ENCODE measurements at regions not wholly inside any gene's neighbourhood (a gene's known extent, or its start where the extent isn't known, plus 50 kb on each side); places are given as distances from the start of the nearest gene placed in this dataset.

- H3K4me3 ChIP-seq (ENCODE audit: low read length): no peak overlapping the region
- H3F3A ChIP-seq (ENCODE audit: insufficient read depth, low read length, poor library complexity, severe bottlenecking): no peaks in the 10 kb centered on the region
- no peaks in the 10 kb centered on the region for H3K36me3 ChIP-seq (ENCODE audit: insufficient read depth, low read length)
- H3K9me2 ChIP-seq (ENCODE audit: insufficient read depth, low read length): no peaks in the 10 kb centered on the region
- H3K4me2 ChIP-seq (ENCODE audit: low read length): no peak overlapping the region
- TF ChIP-seq EP300 (conservative IDR thresholded peaks at IDR 0.05; ENCODE audit: poor library complexity, severe bottlenecking) (no peak), SMC3 (conservative IDR thresholded peaks at IDR 0.05; ENCODE audit: poor library complexity) (no peak), CTCF (IDR thresholded peaks at IDR 0.05; ENCODE audit: poor library complexity, severe bottlenecking) (no peak), POLR2AphosphoS5 (IDR thresholded peaks at IDR 0.05) (no peak), REST (IDR thresholded peaks at IDR 0.05; ENCODE audit: borderline replicate concordance) (no peak), RAD21 (conservative IDR thresholded peaks at IDR 0.05) (no peak), EZH2 (IDR thresholded peaks at IDR 0.05; ENCODE audit: borderline replicate concordance, insufficient read depth, low read length, poor library complexity, severe bottlenecking) (no peak), TAF1 (IDR thresholded peaks at IDR 0.05; ENCODE audit: low read depth) (no peak), MXI1 (conservative IDR thresholded peaks at IDR 0.05; ENCODE audit: poor library complexity, severe bottlenecking) (no peak)
- no peaks in the 10 kb centered on the region for H4K20me1 ChIP-seq (ENCODE audit: insufficient read depth)
- no peaks in the 10 kb centered on the region for H3K27me3 ChIP-seq (ENCODE audit: insufficient read depth, low read depth, low read length)
- H2AFZ ChIP-seq (ENCODE audit: low read depth, low read length): no peak overlapping the region
- no peaks in the 10 kb centered on the region for H3K79me2 ChIP-seq (replicated peaks; ENCODE audit: insufficient read depth, low read length)
- H3K27ac ChIP-seq (ENCODE audit: low read length): no peak overlapping the region
- H3K9ac ChIP-seq (ENCODE audit: low read length): no peak overlapping the region
- no peaks in the 10 kb centered on the region for H3K9me3 ChIP-seq (ENCODE audit: low read length)
These were observed 334.5 kb downstream of the NUF2 start for GRCh38 chr1:163656095-163656759.

GRCh38 chr1:163657719-163658118, 336.0 kb downstream of the NUF2 start:
- no peaks in the 10 kb centered on the region for H3F3A ChIP-seq (ENCODE audit: insufficient read depth, low read length, poor library complexity, severe bottlenecking)
- H3K4me2 ChIP-seq (ENCODE audit: low read length): no peak overlapping the region
- no peaks in the 10 kb centered on the region for H3K27me3 ChIP-seq (ENCODE audit: insufficient read depth, low read depth, low read length)
- no peaks in the 10 kb centered on the region for H3K79me2 ChIP-seq (replicated peaks; ENCODE audit: insufficient read depth, low read length)
- H3K9ac ChIP-seq (ENCODE audit: low read length): no peak overlapping the region
- H3K9me2 ChIP-seq (ENCODE audit: insufficient read depth, low read length): no peaks in the 10 kb centered on the region
- no peak overlapping the region for H2AFZ ChIP-seq (ENCODE audit: low read depth, low read length)
- H4K20me1 ChIP-seq (ENCODE audit: insufficient read depth): no peaks in the 10 kb centered on the region
- H3K9me3 ChIP-seq (ENCODE audit: low read length): no peaks in the 10 kb centered on the region
- no peak overlapping the region for H3K4me3 ChIP-seq (ENCODE audit: low read length)
- TF ChIP-seq SMC3 (conservative IDR thresholded peaks at IDR 0.05; ENCODE audit: poor library complexity): no peak
- no peak for TF ChIP-seq MXI1 (conservative IDR thresholded peaks at IDR 0.05; ENCODE audit: poor library complexity, severe bottlenecking)
- no peak for TF ChIP-seq TAF1 (IDR thresholded peaks at IDR 0.05; ENCODE audit: low read depth)
- no peak for TF ChIP-seq EP300 (conservative IDR thresholded peaks at IDR 0.05; ENCODE audit: poor library complexity, severe bottlenecking)
- TF ChIP-seq EZH2 (IDR thresholded peaks at IDR 0.05; ENCODE audit: borderline replicate concordance, insufficient read depth, low read length, poor library complexity, severe bottlenecking): no peak
- no peak for TF ChIP-seq CTCF (IDR thresholded peaks at IDR 0.05; ENCODE audit: poor library complexity, severe bottlenecking)
- TF ChIP-seq POLR2AphosphoS5 (IDR thresholded peaks at IDR 0.05): no peak
- TF ChIP-seq REST (IDR thresholded peaks at IDR 0.05; ENCODE audit: borderline replicate concordance): no peak
- TF ChIP-seq RAD21 (conservative IDR thresholded peaks at IDR 0.05): no peak
- no peaks in the 10 kb centered on the region for H3K36me3 ChIP-seq (ENCODE audit: insufficient read depth, low read length)
- no peak overlapping the region for H3K27ac ChIP-seq (ENCODE audit: low read length)

All from neural cell (in vitro differentiated cells).